ENCODE measurements at regions not wholly inside any gene's neighbourhood (a gene's known extent, or its start where the extent isn't known, plus 50 kb on each side); places are given as distances from the start of the nearest gene placed in this dataset.

DNA sequence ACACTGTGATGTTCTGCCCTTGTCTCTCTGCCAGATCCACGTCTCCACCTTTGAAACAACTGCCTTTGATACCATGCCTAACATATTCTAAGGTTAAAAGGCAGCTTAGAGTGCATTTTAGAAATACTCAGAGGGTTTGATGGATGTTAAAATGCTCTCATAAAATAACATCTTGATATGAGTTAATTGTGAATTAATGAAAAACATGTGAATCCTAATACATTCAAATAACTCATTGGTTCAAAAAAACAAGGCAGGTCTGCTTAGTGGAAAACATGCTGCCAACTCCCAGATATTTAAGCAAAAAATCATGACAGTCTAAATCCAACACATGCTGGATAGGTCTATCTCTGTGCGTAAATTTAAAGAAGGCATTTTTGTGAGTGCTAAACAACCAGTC is 291.8 kb downstream of the AHR start:
- Histone ChIP-seq H3K4me3 (ENCODE audit: low read length) (no peak overlapping the region), H3F3A (ENCODE audit: control insufficient read depth, insufficient read depth) (no peaks in the 10 kb centered on the region), H3K4me1 (ENCODE audit: control insufficient read depth, low read length) (no peaks in the 10 kb centered on the region), H3K9me2 (replicated peaks; ENCODE audit: control insufficient read depth, low read length) (no peaks in the 10 kb centered on the region), H3K27ac (ENCODE audit: low read depth, low read length) (no peak overlapping the region), H3K79me2 (ENCODE audit: control insufficient read depth, low read length) (no peaks in the 10 kb centered on the region), H3K4me2 (ENCODE audit: low read length) (no peak overlapping the region), H4K20me1 (ENCODE audit: control insufficient read depth, insufficient read depth, low read depth, low read length) (no peaks in the 10 kb centered on the region), H3K36me3 (ENCODE audit: control insufficient read depth, low read length) (no peaks in the 10 kb centered on the region), H3K27me3 (ENCODE audit: control insufficient read depth, low read length) (no peaks in the 10 kb centered on the region), H3K9me3 (ENCODE audit: control insufficient read depth, insufficient read depth, low read length) (no peaks in the 10 kb centered on the region)
- TF ChIP-seq, protein P1, sequence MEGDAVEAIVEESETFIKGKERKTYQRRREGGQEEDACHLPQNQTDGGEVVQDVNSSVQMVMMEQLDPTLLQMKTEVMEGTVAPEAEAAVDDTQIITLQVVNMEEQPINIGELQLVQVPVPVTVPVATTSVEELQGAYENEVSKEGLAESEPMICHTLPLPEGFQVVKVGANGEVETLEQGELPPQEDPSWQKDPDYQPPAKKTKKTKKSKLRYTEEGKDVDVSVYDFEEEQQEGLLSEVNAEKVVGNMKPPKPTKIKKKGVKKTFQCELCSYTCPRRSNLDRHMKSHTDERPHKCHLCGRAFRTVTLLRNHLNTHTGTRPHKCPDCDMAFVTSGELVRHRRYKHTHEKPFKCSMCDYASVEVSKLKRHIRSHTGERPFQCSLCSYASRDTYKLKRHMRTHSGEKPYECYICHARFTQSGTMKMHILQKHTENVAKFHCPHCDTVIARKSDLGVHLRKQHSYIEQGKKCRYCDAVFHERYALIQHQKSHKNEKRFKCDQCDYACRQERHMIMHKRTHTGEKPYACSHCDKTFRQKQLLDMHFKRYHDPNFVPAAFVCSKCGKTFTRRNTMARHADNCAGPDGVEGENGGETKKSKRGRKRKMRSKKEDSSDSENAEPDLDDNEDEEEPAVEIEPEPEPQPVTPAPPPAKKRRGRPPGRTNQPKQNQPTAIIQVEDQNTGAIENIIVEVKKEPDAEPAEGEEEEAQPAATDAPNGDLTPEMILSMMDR (IDR thresholded peaks at IDR 0.05; ENCODE audit: low read depth, low read length, poor library complexity, severe bottlenecking) = no peak
- no peak for TF ChIP-seq EZH2phosphoT487 (IDR thresholded peaks at IDR 0.05; ENCODE audit: borderline replicate concordance, low read length)

DNA sequence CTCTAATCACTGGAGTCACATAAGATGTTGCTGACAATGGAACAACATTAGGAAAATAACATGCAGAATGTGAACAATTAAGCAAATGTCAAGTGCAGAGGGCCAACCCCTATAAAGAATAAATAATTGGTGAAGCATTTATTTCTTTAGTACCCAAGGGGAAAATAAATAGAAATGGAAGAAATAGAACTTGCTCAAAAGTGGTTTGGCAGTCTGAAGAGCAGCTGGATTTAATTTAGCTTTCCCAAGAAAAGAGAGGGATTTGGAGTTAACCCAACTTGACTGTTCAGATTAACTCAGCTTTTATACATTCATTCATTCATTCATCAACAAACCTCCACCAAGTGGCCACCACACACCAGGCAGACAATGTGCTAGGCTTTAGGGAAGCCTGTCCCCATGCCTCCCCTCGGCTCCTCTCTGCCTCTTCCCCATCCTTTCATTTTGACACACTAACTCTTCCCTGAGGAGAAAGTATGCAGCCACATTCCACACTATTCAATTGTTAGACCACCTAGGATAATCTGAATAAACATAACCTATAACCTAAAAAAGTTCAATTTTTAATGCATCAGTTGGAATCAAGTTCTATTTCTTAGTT is 295.5 kb downstream of the AHR start:
- H3K4me3 ChIP-seq (ENCODE audit: low read length) = no peak overlapping the region
- no peak overlapping the region for H3K4me2 ChIP-seq (ENCODE audit: low read length)
- H3K4me1 ChIP-seq (ENCODE audit: control insufficient read depth, low read length) = no peaks in the 10 kb centered on the region
- no peaks in the 10 kb centered on the region for H3K27me3 ChIP-seq (ENCODE audit: control insufficient read depth, low read length)
- no peak overlapping the region for H3K27ac ChIP-seq (ENCODE audit: low read depth, low read length)
- no peaks in the 10 kb centered on the region for H4K20me1 ChIP-seq (ENCODE audit: control insufficient read depth, insufficient read depth, low read depth, low read length)
- TF ChIP-seq, protein P1 (IDR thresholded peaks at IDR 0.05; ENCODE audit: low read depth, low read length, poor library complexity, severe bottlenecking) = no peak
- no peak for TF ChIP-seq EZH2phosphoT487 (IDR thresholded peaks at IDR 0.05; ENCODE audit: borderline replicate concordance, low read length)
- no peaks in the 10 kb centered on the region for H3K79me2 ChIP-seq (ENCODE audit: control insufficient read depth, low read length)
- no peaks in the 10 kb centered on the region for H3F3A ChIP-seq (ENCODE audit: control insufficient read depth, insufficient read depth)
- H3K9me3 ChIP-seq (ENCODE audit: control insufficient read depth, insufficient read depth, low read length) = no peaks in the 10 kb centered on the region
- no peaks in the 10 kb centered on the region for H3K9me2 ChIP-seq (replicated peaks; ENCODE audit: control insufficient read depth, low read length)
- H3K36me3 ChIP-seq (ENCODE audit: control insufficient read depth, low read length) = no peaks in the 10 kb centered on the region

DNA sequence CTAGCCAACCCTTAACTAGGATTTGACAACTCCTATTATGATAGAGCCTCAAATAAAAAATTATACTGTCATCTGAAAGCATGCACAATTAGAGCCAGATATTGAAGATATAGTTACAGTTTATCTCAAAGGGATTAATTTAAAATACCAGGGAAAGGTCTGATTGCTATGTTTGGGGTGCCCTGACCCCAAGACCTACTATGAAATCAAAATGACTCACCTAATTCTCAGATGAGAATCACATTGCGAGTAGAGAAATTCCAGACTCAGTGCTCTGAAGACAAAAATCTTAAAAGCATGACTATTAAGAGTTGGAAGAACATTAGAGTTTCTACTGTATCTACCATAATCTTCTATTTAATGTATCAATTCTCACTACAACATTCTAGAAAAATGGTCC is 297.1 kb downstream of the AHR start:
- Histone ChIP-seq H3K9me2 (replicated peaks; ENCODE audit: control insufficient read depth, low read length) (no peaks in the 10 kb centered on the region), H3K4me1 (ENCODE audit: control insufficient read depth, low read length) (no peaks in the 10 kb centered on the region), H3K27ac (ENCODE audit: low read depth, low read length) (no peak overlapping the region), H4K20me1 (ENCODE audit: control insufficient read depth, insufficient read depth, low read depth, low read length) (no peaks in the 10 kb centered on the region), H3K79me2 (ENCODE audit: control insufficient read depth, low read length) (no peaks in the 10 kb centered on the region), H3K9me3 (ENCODE audit: control insufficient read depth, insufficient read depth, low read length) (no peaks in the 10 kb centered on the region), H3K27me3 (ENCODE audit: control insufficient read depth, low read length) (no peaks in the 10 kb centered on the region), H3K36me3 (ENCODE audit: control insufficient read depth, low read length) (no peaks in the 10 kb centered on the region), H3K4me3 (ENCODE audit: low read length) (no peak overlapping the region), H3K4me2 (ENCODE audit: low read length) (no peak overlapping the region), H3F3A (ENCODE audit: control insufficient read depth, insufficient read depth) (no peaks in the 10 kb centered on the region)
- TF ChIP-seq EZH2phosphoT487 (IDR thresholded peaks at IDR 0.05; ENCODE audit: borderline replicate concordance, low read length) = no peak
- TF ChIP-seq, protein P1 (IDR thresholded peaks at IDR 0.05; ENCODE audit: low read depth, low read length, poor library complexity, severe bottlenecking) = no peak

Measured in DOHH2 (cell line).